Osteoblast (primary cell): ENCODE measurements at regions not wholly inside any gene's neighbourhood (a gene's known extent, or its start where the extent isn't known, plus 50 kb on each side); places are given as distances from the start of the nearest gene placed in this dataset.
A peak's percentile ranks its signal among the peaks of the same experiment; 100 is the strongest.

Experiments
- DNase-seq: peaks from one replicate; pipeline ENCODE4 v3.0.0; 2011; ENCODE audit warnings: low spot score, mixed read lengths; ENCODE audit not compliant: insufficient read length; ENCODE audit errors: missing footprints
- H2AFZ ChIP-seq: 2 replicates; pipeline ENCODE4 v1.6.0; 2011; ENCODE audit warnings: mild to moderate bottlenecking, low read length
- H3K27ac ChIP-seq: 2 replicates; pipeline ENCODE4 v1.5.1; 2011; ENCODE audit warnings: mild to moderate bottlenecking, low read depth, low read length, moderate library complexity
- H3K27me3 ChIP-seq: 2 replicates; pipeline ENCODE4 v1.6.0; 2012; ENCODE audit warnings: mild to moderate bottlenecking, control low read depth, inconsistent platforms, low read length, moderate library complexity; ENCODE audit not compliant: insufficient read depth
- H3K36me3 ChIP-seq: 2 replicates; pipeline ENCODE4 v1.5.1; 2011; ENCODE audit warnings: mild to moderate bottlenecking, low read length, control low read depth, moderate library complexity; ENCODE audit not compliant: insufficient read depth
- H3K4me1 ChIP-seq: 2 replicates; pipeline ENCODE4 v1.5.1; 2011; ENCODE audit warnings: mild to moderate bottlenecking, low read length, control low read depth, moderate library complexity; ENCODE audit not compliant: insufficient read depth
- H3K4me2 ChIP-seq: 2 replicates; pipeline ENCODE4 v1.6.0; 2011; ENCODE audit warnings: mild to moderate bottlenecking, low read length; ENCODE audit not compliant: insufficient read depth
- H3K4me3 ChIP-seq: fragments of 200-600 bp; sonication (generic); 3 replicates; pipeline ENCODE4 v1.5.1; 2012; ENCODE audit warnings: mild to moderate bottlenecking, low read length, inconsistent platforms; ENCODE audit not compliant: insufficient read depth
- H3K79me2 ChIP-seq: 2 replicates; pipeline ENCODE4 v1.6.0; 2012; ENCODE audit warnings: mild to moderate bottlenecking, low read length, control low read depth, inconsistent platforms; ENCODE audit not compliant: insufficient read depth
- H3K9me3 ChIP-seq: 2 replicates; pipeline ENCODE4 v1.5.1; 2011; ENCODE audit warnings: low read depth, low read length, control low read depth
- H4K20me1 ChIP-seq: 2 replicates; pipeline ENCODE4 v1.6.0; 2012; ENCODE audit warnings: mild to moderate bottlenecking, low read length, control low read depth; ENCODE audit not compliant: insufficient read depth
- TF ChIP-seq, protein P1 (sequence below): IDR thresholded peaks from 2 replicates; pipeline ENCODE4 v1.5.1; 2011; ENCODE audit warnings: mild to moderate bottlenecking, low read depth, low read length, moderate library complexity; ENCODE audit errors: extremely low read depth

DNA sequence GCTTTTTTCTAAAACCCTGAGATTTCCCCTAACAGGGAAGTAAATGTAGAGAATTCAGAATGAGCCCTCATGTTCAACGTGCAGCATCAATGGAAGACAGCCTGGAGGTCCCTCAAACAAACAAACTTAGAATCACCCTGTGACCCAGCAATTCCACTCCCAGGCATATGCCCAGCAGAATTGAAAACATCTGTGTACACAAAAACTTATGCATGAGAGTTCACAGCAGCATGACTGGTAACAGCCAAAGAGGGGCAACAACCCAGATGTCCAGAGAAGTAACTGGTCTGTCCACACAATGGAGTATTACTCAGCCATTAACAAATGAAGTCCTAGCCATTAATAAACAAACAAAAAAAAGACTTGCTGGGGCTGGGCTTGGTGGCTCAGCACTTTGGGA is 252.7 kb downstream of the PARN start:
- Histone ChIP-seq H4K20me1 (no peaks in the 10 kb centered on the region), H3K4me2 (no peak overlapping the region), H3K79me2 (no peaks in the 10 kb centered on the region), H2AFZ (no peak overlapping the region), H3K4me3 (no peak overlapping the region), H3K27me3 (no peaks in the 10 kb centered on the region), H3K4me1 (peaks cover 15% of the 10 kb centered on the region), H3K9me3 (no peaks in the 10 kb centered on the region), H3K27ac (no peak overlapping the region), H3K36me3 (no peaks in the 10 kb centered on the region)
- TF ChIP-seq, protein P1, sequence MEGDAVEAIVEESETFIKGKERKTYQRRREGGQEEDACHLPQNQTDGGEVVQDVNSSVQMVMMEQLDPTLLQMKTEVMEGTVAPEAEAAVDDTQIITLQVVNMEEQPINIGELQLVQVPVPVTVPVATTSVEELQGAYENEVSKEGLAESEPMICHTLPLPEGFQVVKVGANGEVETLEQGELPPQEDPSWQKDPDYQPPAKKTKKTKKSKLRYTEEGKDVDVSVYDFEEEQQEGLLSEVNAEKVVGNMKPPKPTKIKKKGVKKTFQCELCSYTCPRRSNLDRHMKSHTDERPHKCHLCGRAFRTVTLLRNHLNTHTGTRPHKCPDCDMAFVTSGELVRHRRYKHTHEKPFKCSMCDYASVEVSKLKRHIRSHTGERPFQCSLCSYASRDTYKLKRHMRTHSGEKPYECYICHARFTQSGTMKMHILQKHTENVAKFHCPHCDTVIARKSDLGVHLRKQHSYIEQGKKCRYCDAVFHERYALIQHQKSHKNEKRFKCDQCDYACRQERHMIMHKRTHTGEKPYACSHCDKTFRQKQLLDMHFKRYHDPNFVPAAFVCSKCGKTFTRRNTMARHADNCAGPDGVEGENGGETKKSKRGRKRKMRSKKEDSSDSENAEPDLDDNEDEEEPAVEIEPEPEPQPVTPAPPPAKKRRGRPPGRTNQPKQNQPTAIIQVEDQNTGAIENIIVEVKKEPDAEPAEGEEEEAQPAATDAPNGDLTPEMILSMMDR: no peak
- no peak for DNase-seq

DNA sequence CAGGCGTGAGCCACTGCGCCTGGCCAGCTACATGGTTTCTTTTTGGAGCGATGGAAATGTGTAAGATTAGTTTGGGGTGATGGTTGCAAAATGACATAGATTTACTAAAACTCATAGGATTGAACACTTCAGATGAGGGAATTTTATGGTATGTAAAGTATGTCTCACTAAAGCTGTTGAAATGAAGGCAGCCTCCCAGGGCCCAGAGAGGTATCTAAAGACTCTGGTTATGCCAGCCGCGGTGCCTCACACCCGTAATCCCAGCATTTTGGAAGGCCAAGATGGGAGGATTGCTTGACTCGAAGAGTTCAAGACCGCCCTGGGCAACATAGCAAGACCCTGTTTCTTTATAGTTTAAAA is 254.9 kb downstream of the PARN start:
- Histone ChIP-seq H2AFZ (no peak overlapping the region), H3K4me2 (no peak overlapping the region), H3K79me2 (no peaks in the 10 kb centered on the region), H3K9me3 (no peaks in the 10 kb centered on the region), H3K27me3 (no peaks in the 10 kb centered on the region), H3K4me3 (no peak overlapping the region), H3K36me3 (no peaks in the 10 kb centered on the region), H3K27ac (no peak overlapping the region), H3K4me1 (peaks cover 21% of the 10 kb centered on the region), H4K20me1 (no peaks in the 10 kb centered on the region)
- peak; percentile 71 for DNase-seq
- TF ChIP-seq, protein P1: no peak

DNA sequence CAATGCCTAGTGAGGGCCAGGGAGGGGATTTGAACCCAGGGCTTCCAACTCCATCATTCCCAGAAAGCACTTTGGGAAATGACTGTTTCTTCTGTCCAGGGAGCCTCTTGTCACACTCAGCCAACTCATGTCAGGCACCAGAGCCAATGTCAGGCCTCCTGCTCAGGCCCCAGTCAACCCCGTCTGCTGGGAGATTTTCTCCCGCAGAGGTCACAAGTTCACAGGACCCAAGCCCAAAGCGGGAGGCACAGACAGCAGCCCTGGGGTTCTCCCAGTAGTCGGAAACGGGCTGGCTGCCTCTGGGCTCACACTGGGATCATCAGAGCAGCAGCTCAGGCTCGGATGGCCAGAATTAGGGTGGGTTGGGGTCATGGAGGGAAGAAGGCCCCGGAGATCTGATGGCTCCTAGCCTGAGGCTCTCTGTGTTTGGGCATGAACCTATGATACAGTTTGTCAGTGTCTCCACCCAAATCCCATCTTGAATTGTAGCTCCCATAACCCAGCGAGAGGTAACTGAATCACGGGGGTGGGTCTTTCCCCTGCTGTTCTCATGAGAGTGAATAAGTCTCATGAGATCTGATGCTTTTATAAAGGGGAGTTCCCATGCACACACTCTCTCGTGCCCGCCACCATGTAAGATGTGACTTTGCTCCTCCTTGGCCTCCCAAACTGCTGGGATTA is 255.5 kb downstream of the PARN start:
- Histone ChIP-seq H3K27ac (no peak overlapping the region), H3K27me3 (no peaks in the 10 kb centered on the region), H3K4me1 (peaks cover 24% of the 10 kb centered on the region), H3K79me2 (no peaks in the 10 kb centered on the region), H3K36me3 (no peaks in the 10 kb centered on the region), H2AFZ (no peak overlapping the region), H3K9me3 (no peaks in the 10 kb centered on the region), H4K20me1 (no peaks in the 10 kb centered on the region), H3K4me2 (no peak overlapping the region), H3K4me3 (no peak overlapping the region)
- TF ChIP-seq, protein P1: no peak
- DNase-seq: no peak

GRCh38 chr16:14373896-14374295 is 256.2 kb downstream of the PARN start:
- TF ChIP-seq, protein P1: no peak

More at GRCh38 chr16:14373896-14374295, 256.2 kb downstream of the PARN start:
- no peak overlapping the region for H3K4me2 ChIP-seq
- no peaks in the 10 kb centered on the region for H3K36me3 ChIP-seq
- no peak overlapping the region for H3K4me3 ChIP-seq
- H3K27me3 ChIP-seq: no peaks in the 10 kb centered on the region
- DNase-seq: no peak
- H3K27ac ChIP-seq: no peak overlapping the region
- no peaks in the 10 kb centered on the region for H4K20me1 ChIP-seq
- peaks cover 20% of the 10 kb centered on the region for H3K4me1 ChIP-seq
- H3K9me3 ChIP-seq: no peaks in the 10 kb centered on the region
- H2AFZ ChIP-seq: no peak overlapping the region
- H3K79me2 ChIP-seq: no peaks in the 10 kb centered on the region
